ENCODE measurements at regions not wholly inside any gene's neighbourhood (a gene's known extent, or its start where the extent isn't known, plus 50 kb on each side); places are given as distances from the start of the nearest gene placed in this dataset.

DNA sequence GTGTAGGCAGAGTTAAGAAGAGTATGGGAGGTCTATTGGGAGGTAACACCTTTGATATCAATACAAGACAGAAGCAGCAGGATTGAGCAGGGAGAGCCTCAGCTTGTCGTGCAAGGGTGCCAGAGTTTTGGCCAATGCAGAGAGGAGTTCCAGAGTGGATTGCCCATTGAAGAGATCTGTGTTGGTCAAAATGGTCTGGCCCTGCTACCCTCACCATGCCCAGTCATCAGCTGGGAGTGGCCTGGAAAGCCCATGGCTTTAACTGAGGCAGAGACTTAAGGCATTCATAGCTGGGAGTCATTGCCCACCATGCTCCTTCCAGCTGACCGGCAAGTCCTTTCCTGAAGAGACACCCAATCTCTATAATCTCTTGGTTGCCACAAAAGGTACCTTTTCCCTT lies 271.3 kb downstream of the ABHD5 start:
- ATAC-seq, result no peak
- WGBS, 2 donors, result 95 to 98% methylated on average over 2 of the region's 2 CpGs

DNA sequence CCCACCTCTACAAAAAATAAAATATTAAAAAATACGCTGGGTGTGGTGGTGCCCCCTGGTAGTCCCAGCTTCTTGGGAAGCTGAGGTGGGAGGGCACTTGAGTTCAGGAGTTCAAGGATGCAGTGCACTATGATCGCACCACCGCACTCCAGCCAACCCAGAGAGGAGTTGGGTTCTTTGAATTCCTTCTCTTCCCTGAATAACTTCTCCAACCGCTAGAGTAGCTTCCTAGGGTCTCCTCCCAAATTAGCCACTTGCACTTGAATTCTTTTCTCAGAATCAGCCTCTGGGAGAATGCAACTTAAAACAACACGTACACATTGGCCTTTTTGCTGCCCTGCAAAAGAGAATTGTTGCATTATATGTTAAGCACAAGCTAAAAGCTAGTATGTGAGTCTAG lies 272.5 kb downstream of the ABHD5 start:
- WGBS, 2 donors, result 74 to 81% methylated on average over 5 of the region's 5 CpGs
- H3K4me1 ChIP-seq, result no peaks in the 10 kb centered on the region
- intact Hi-C loops (cut with DNase I), result no loop called here
- no peak overlapping the region for H3K4me3 ChIP-seq
- ATAC-seq, result no peak
- peaks cover 0 to 36% (median 27%) of the 10 kb centered on the region in 7 donors for H3K27me3 ChIP-seq
- H3K36me3 ChIP-seq, result no peaks in the 10 kb centered on the region
- DNase-seq, result no peak
- no peak overlapping the region for H3K27ac ChIP-seq
- no peaks in the 10 kb centered on the region for H3K9me3 ChIP-seq
- no peak for TF ChIP-seq CTCF (IDR thresholded peaks at IDR 0.05)

More for the DNA sequence above, 271.3 kb downstream of the ABHD5 start:
- H3K4me3 ChIP-seq, result no peak overlapping the region
- no peaks in the 10 kb centered on the region for H3K36me3 ChIP-seq
- H3K9me3 ChIP-seq, result no peaks in the 10 kb centered on the region
- no peak overlapping the region for H3K27ac ChIP-seq
- peaks cover 0 to 37% (median 26%) of the 10 kb centered on the region in 7 donors for H3K27me3 ChIP-seq
- no peaks in the 10 kb centered on the region for H3K4me1 ChIP-seq
- no peak for DNase-seq
- TF ChIP-seq CTCF (IDR thresholded peaks at IDR 0.05), result no peak
- intact Hi-C loops (cut with DNase I), result no loop called here

DNA sequence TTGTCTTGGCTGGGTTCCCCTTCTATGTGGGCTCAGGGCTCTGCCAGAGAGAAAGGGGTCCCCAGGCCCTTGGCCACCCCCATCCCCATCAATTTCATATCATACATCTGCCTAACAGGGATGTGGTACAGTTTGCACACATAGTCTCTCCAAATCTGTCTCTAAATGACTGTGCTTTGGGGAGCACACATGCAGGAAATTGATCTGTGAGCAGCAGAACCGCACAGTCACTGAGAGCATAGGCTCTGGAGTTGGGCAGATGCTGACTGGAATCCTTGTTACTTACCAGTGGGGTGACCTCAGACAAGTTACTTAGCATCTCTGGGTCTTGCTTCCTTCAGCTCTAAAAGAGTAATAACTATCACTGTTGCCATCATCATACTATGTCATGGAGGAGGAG lies 273.9 kb downstream of the ABHD5 start:
- Histone ChIP-seq H3K9me3 (no peaks in the 10 kb centered on the region), H3K4me1 (no peaks in the 10 kb centered on the region), H3K27me3 (peaks cover 0 to 31% (median 24%) of the 10 kb centered on the region in 7 donors), H3K4me3 (no peak overlapping the region), H3K27ac (no peak overlapping the region), H3K36me3 (no peaks in the 10 kb centered on the region)
- intact Hi-C loops (cut with DNase I), result no loop called here
- no peak for ATAC-seq
- TF ChIP-seq CTCF (IDR thresholded peaks at IDR 0.05), result no peak
- DNase-seq, result no peak
- 82% methylated on average over 1 of the region's 1 CpG for WGBS, 2 donors

DNA sequence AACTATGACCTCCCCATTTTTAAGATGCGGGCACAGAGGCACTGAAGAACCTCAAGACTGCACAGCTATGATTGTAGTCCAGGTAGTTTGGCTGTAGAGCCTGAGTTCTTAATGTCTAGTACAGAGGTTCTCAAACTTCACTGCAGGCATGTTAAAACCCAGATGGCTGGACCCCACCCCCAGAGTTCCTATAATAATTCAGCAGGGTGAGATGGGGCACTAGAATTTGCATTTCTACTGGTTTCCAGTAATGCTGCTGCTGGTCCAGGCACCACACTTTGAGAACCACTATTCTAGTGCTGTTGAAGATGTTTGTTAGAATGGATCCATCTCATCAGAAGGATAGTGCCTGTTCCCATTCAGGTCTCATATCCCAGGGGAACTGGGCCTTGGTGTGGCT lies 274.9 kb downstream of the ABHD5 start:
- H3K4me3 ChIP-seq, result no peak overlapping the region
- intact Hi-C loops (cut with DNase I), result no loop called here
- ATAC-seq, result no peak
- no peak overlapping the region for H3K27ac ChIP-seq
- no peaks in the 10 kb centered on the region for H3K4me1 ChIP-seq
- TF ChIP-seq CTCF (IDR thresholded peaks at IDR 0.05), result no peak
- H3K36me3 ChIP-seq, result no peaks in the 10 kb centered on the region
- H3K9me3 ChIP-seq, result no peaks in the 10 kb centered on the region
- DNase-seq, result no peak
- peaks cover 0 to 31% (median 23%) of the 10 kb centered on the region in 7 donors for H3K27me3 ChIP-seq
- 94 to 97% methylated on average over 1 of the region's 1 CpG for WGBS, 2 donors
